Upper lobe of left lung (tissue), 6 donors: ENCODE measurements at regions not wholly inside any gene's neighbourhood (a gene's known extent, or its start where the extent isn't known, plus 50 kb on each side); places are given as distances from the start of the nearest gene placed in this dataset.

Source experiments
- ATAC-seq, 2 donors: fragments of 200-7000 bp; cut with Tn5 transposase; one replicate each; pipeline ENCODE4 v1.9.1; 2022; ENCODE audit warnings: mild to moderate bottlenecking in 2 of 2, moderate library complexity in 2 of 2; ENCODE audit not compliant: low FRiP score in 2 of 2
- DNase-seq, 2 donors: peaks; one replicate each; pipeline ENCODE4 v3.0.0-alpha.2; 2019 to 2020
- H3K27ac ChIP-seq, 4 donors: fragments of 200-600 bp; sonication (generic); one replicate each; pipeline ENCODE4 v1.5.1; 2016 to 2019
- H3K27me3 ChIP-seq, 4 donors: fragments of 200-600 bp; sonication (generic); one replicate each; pipeline ENCODE4 v1.5.1; 2017 to 2019
- H3K36me3 ChIP-seq, 4 donors: fragments of 200-600 bp; sonication (generic); one replicate each; pipeline ENCODE4 v1.5.1; 2016 to 2019
- H3K4me1 ChIP-seq, 4 donors: fragments of 200-600 bp; sonication (generic); one replicate each; pipeline ENCODE4 v1.5.1; 2018 to 2019
- H3K4me3 ChIP-seq, 4 donors: fragments of 200-600 bp; sonication (generic); one replicate each; pipeline ENCODE4 v1.5.1; 2017 to 2019; ENCODE audit warnings: mild to moderate bottlenecking in 2 of 4, moderate library complexity in 1 of 4
- H3K9me3 ChIP-seq, 4 donors: fragments of 200-600 bp; sonication (generic); one replicate each; pipeline ENCODE4 v1.5.1; 2018 to 2019
- CTCF ChIP-seq, 6 experiments: fragments of 450-650 bp in 4 of 6; fragments of 200-600 bp in 2 of 6; sonication (generic) in 2 of 6; IDR thresholded peaks; one replicate each; pipeline ENCODE4 v1.5.1; 2016 to 2019; ENCODE audit warnings: antibody characterized with exemption in 6 of 6
- EP300 ChIP-seq, 4 donors: sonication (generic); formaldehyde crosslinking; IDR thresholded peaks; one replicate each; pipeline ENCODE4 v1.5.1; 2017; ENCODE audit warnings: antibody characterized with exemption in 4 of 4, control low read depth in 2 of 4
- POLR2A ChIP-seq, 4 donors: fragments of 450-650 bp; IDR thresholded peaks; one replicate each; pipeline ENCODE4 v1.5.1; 2016 to 2017; ENCODE audit warnings: antibody characterized with exemption in 4 of 4, mild to moderate bottlenecking in 2 of 4
- POLR2AphosphoS5 ChIP-seq, 2 donors: sonication (generic); formaldehyde crosslinking; IDR thresholded peaks; one replicate each; pipeline ENCODE4 v1.5.1; 2017; ENCODE audit warnings: antibody characterized with exemption in 2 of 2
- WGBS, 2 donors: methylation state at CpG; one replicate each; pipeline ENCODE4 v1.1.5; 2017 to 2018; 5-methylcytosine and 5-hydroxymethylcytosine counted together
- donor health status: DM: no; HTN: no; CAD: no; lungs with moderate emphysema.
- donor health status: DM: no; HTN: yes; CAD: no; lungs with severe emphysema.

GRCh38 chr9:36755019-36755418 lies 182.3 kb downstream of the MELK start:
- TF ChIP-seq POLR2A (IDR thresholded peaks at IDR 0.05) (no peak), POLR2AphosphoS5 (IDR thresholded peaks at IDR 0.05) (no peak), EP300 (IDR thresholded peaks at IDR 0.05) (no peak), CTCF (IDR thresholded peaks at IDR 0.05) (no peak)
- no peak for ATAC-seq
- H3K27me3 ChIP-seq: no peaks in the 10 kb centered on the region
- H3K4me1 ChIP-seq: no peaks in the 10 kb centered on the region
- no peaks in the 10 kb centered on the region for H3K36me3 ChIP-seq
- H3K4me3 ChIP-seq: no peak overlapping the region
- DNase-seq: no peak
- H3K27ac ChIP-seq: no peak overlapping the region
- WGBS, 2 donors: 69 to 87% methylated on average over 1 to 2 of the region's 2 CpGs
- no peaks in the 10 kb centered on the region for H3K9me3 ChIP-seq

GRCh38 chr9:36759141-36759540 lies 186.4 kb downstream of the MELK start:
- Histone ChIP-seq H3K4me3 (no peak overlapping the region), H3K9me3 (no peaks in the 10 kb centered on the region), H3K36me3 (no peaks in the 10 kb centered on the region), H3K27me3 (no peaks in the 10 kb centered on the region), H3K4me1 (no peaks in the 10 kb centered on the region), H3K27ac (no peak overlapping the region)
- WGBS, 2 donors: 41 to 47% methylated on average over 4 of the region's 4 CpGs
- ATAC-seq (no peak), DNase-seq (no peak)
- TF ChIP-seq CTCF (IDR thresholded peaks at IDR 0.05) (no peak), POLR2AphosphoS5 (IDR thresholded peaks at IDR 0.05) (no peak), EP300 (IDR thresholded peaks at IDR 0.05) (no peak), POLR2A (IDR thresholded peaks at IDR 0.05) (no peak)

- no peaks in the 10 kb centered on the region for H3K36me3 ChIP-seq
- no peak overlapping the region for H3K4me3 ChIP-seq
- H3K9me3 ChIP-seq: no peaks in the 10 kb centered on the region
- ATAC-seq (no peak), DNase-seq (no peak)
- WGBS, 2 donors: 65 to 72% methylated on average over 4 of the region's 4 CpGs
- no peak for TF ChIP-seq EP300 (IDR thresholded peaks at IDR 0.05)
- H3K27me3 ChIP-seq: no peaks in the 10 kb centered on the region
- H3K27ac ChIP-seq: no peak overlapping the region
- H3K4me1 ChIP-seq: no peaks in the 10 kb centered on the region
Observed at GRCh38 chr9:36759976-36760375, 187.3 kb downstream of the MELK start.

GRCh38 chr9:36760667-36761420 lies 188.1 kb downstream of the MELK start:
- TF ChIP-seq EP300 (IDR thresholded peaks at IDR 0.05) (no peak), POLR2AphosphoS5 (IDR thresholded peaks at IDR 0.05) (no peak), CTCF (IDR thresholded peaks at IDR 0.05) (no peak), POLR2A (IDR thresholded peaks at IDR 0.05) (no peak)
- H3K4me1 ChIP-seq: peaks cover 0 to 4% (median 2%) of the 10 kb centered on the region in 4 donors
- H3K36me3 ChIP-seq: no peaks in the 10 kb centered on the region
- H3K27me3 ChIP-seq: no peaks in the 10 kb centered on the region
- no peak overlapping the region for H3K27ac ChIP-seq
- ATAC-seq: no peak
- no peak overlapping the region for H3K4me3 ChIP-seq
- no peak for DNase-seq
- 73 to 80% methylated on average over 14 of the region's 14 CpGs for WGBS, 2 donors
- no peaks in the 10 kb centered on the region for H3K9me3 ChIP-seq

- Histone ChIP-seq H3K4me1 (peaks cover 0 to 10% (median 3%) of the 10 kb centered on the region in 4 donors), H3K36me3 (no peaks in the 10 kb centered on the region), H3K27ac (no peak overlapping the region), H3K4me3 (no peak overlapping the region), H3K27me3 (no peaks in the 10 kb centered on the region), H3K9me3 (no peaks in the 10 kb centered on the region)
- no peak for DNase-seq
- TF ChIP-seq POLR2AphosphoS5 (IDR thresholded peaks at IDR 0.05) (no peak), EP300 (IDR thresholded peaks at IDR 0.05) (no peak), CTCF (IDR thresholded peaks at IDR 0.05) (no peak), POLR2A (IDR thresholded peaks at IDR 0.05) (no peak)
- ATAC-seq: no peak
- 70 to 85% methylated on average over 6 to 7 of the region's 10 CpGs for WGBS, 2 donors
Observed at GRCh38 chr9:36762958-36763357, 190.3 kb downstream of the MELK start.
